DMS153 treated with DMSO at 0.1 percent for 48 hours (cell line): ENCODE measurements at regions not wholly inside any gene's neighbourhood (a gene's known extent, or its start where the extent isn't known, plus 50 kb on each side); places are given as distances from the start of the nearest gene placed in this dataset.

Experiments used
- DNase-seq: peaks from one replicate; lab custom pipeline; 2025; ENCODE audit not compliant: unreplicated experiment; lab: John Stamatoyannopoulos, UW

GRCh38 chrX:10021461-10022272 lies 54.5 kb downstream of the CLDN34 start:
- DNase-seq: no peak

GRCh38 chrX:10022273-10022541 lies 55.0 kb downstream of the CLDN34 start:
- no peak for DNase-seq

GRCh38 chrX:10022580-10023245 lies 55.6 kb downstream of the CLDN34 start:
- DNase-seq: no peak

- DNase-seq: no peak
These were observed 56.7 kb downstream of the CLDN34 start for GRCh38 chrX:10023821-10024220.

GRCh38 chrX:10025742-10026493 lies 58.8 kb downstream of the CLDN34 start:
- DNase-seq: no peak

GRCh38 chrX:10028283-10029104 lies 61.3 kb downstream of the CLDN34 start:
- DNase-seq: no peak

- DNase-seq: no peak
These were observed 63.4 kb downstream of the CLDN34 start for GRCh38 chrX:10030570-10030969.

- no peak for DNase-seq
These were observed 64.6 kb downstream of the CLDN34 start for GRCh38 chrX:10031746-10032145.

- no peak for DNase-seq
These were observed 65.0 kb downstream of the CLDN34 start for GRCh38 chrX:10032147-10032546.

- DNase-seq: no peak
These were observed 66.3 kb downstream of the CLDN34 start for GRCh38 chrX:10033375-10034007.

GRCh38 chrX:10034740-10035260 lies 67.6 kb downstream of the CLDN34 start:
- no peak for DNase-seq

- no peak for DNase-seq
These were observed 71.4 kb downstream of the CLDN34 start for GRCh38 chrX:10038585-10038984.

- no peak for DNase-seq
These were observed 72.9 kb downstream of the CLDN34 start for GRCh38 chrX:10039821-10040793.

GRCh38 chrX:10040961-10041360 lies 73.8 kb downstream of the CLDN34 start:
- no peak for DNase-seq

GRCh38 chrX:10041383-10041782 lies 74.2 kb downstream of the CLDN34 start:
- no peak for DNase-seq

- DNase-seq: no peak
These were observed 74.9 kb downstream of the CLDN34 start for GRCh38 chrX:10042055-10042454.

GRCh38 chrX:10043386-10043785 lies 76.2 kb downstream of the CLDN34 start:
- no peak for DNase-seq

- DNase-seq: no peak
These were observed 76.9 kb downstream of the CLDN34 start for GRCh38 chrX:10044021-10044420.

GRCh38 chrX:10045327-10046000 lies 78.3 kb downstream of the CLDN34 start:
- no peak for DNase-seq
